ENCODE measurements at regions not wholly inside any gene's neighbourhood (a gene's known extent, or its start where the extent isn't known, plus 50 kb on each side); places are given as distances from the start of the nearest gene placed in this dataset.

DNA sequence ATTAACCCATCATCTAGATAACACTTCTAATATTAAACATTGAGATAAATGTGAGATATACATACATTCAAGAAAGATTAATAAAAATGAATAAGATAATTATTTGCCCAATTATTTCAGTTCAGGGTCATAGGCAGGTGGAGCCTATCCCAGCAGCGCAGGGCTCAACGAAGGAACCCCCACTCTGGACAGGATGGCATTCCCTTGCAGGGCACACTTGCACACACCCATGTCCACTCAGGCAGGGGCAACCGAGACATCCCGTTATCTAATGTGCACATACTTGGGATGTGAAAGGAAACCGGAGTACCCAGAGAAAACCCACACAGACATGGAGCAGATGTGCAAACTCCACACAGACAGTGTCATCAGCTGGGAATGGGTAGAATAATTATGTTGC lies 175.4 kb upstream of the CMC1 start:
- FAIRE-seq = no peak
- DNase-seq (ENCODE audit: low read depth, low spot score) = no peak
- dilution Hi-C loops (cut with MboI; ENCODE audit: extremely low pct_ligation_motif_present, low sequenced_read_pairs) = no loop called here
- Histone ChIP-seq H3K27ac (ENCODE audit: control insufficient read depth, insufficient read depth, low read length) (no peak overlapping the region), H3K27me3 (ENCODE audit: control insufficient read depth, extremely low read depth, insufficient read depth, low read length) (no peaks in the 10 kb centered on the region), H3K9ac (ENCODE audit: control insufficient read depth, extremely low read depth, insufficient read depth, low read length) (no peak overlapping the region), H4K20me1 (ENCODE audit: control insufficient read depth, extremely low read depth, insufficient read depth, low read length) (no peaks in the 10 kb centered on the region), H3K4me2 (ENCODE audit: control insufficient read depth, extremely low read depth, insufficient read depth, low read depth, low read length) (no peak overlapping the region), H3K79me2 (ENCODE audit: control insufficient read depth, insufficient read depth, low read length) (no peaks in the 10 kb centered on the region), H3K4me1 (ENCODE audit: control insufficient read depth, extremely low read depth, insufficient read depth, low read length) (no peaks in the 10 kb centered on the region), H3K9me3 (ENCODE audit: control insufficient read depth, low read depth, low read length) (no peaks in the 10 kb centered on the region), H2AFZ (ENCODE audit: control insufficient read depth, low read length) (no peak overlapping the region), H3K9me1 (ENCODE audit: control insufficient read depth, extremely low read depth, insufficient read depth, low read length) (no peaks in the 10 kb centered on the region), H3K4me3 (ENCODE audit: control insufficient read depth in 2 of 3, extremely low read depth in 1 of 3, insufficient read depth in 2 of 3, low read depth in 1 of 3, low read length in 3 of 3) (no peak overlapping the region), H3K36me3 (ENCODE audit: control insufficient read depth in 2 of 2, extremely low read depth in 1 of 2, insufficient read depth in 2 of 2, low read length in 2 of 2) (no peaks in the 10 kb centered on the region)
- no peak for TF ChIP-seq EZH2 (IDR thresholded peaks at IDR 0.05; ENCODE audit: low read length)
- TF ChIP-seq, protein P1, sequence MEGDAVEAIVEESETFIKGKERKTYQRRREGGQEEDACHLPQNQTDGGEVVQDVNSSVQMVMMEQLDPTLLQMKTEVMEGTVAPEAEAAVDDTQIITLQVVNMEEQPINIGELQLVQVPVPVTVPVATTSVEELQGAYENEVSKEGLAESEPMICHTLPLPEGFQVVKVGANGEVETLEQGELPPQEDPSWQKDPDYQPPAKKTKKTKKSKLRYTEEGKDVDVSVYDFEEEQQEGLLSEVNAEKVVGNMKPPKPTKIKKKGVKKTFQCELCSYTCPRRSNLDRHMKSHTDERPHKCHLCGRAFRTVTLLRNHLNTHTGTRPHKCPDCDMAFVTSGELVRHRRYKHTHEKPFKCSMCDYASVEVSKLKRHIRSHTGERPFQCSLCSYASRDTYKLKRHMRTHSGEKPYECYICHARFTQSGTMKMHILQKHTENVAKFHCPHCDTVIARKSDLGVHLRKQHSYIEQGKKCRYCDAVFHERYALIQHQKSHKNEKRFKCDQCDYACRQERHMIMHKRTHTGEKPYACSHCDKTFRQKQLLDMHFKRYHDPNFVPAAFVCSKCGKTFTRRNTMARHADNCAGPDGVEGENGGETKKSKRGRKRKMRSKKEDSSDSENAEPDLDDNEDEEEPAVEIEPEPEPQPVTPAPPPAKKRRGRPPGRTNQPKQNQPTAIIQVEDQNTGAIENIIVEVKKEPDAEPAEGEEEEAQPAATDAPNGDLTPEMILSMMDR (optimal IDR thresholded peaks at IDR 0.05 in 1 of 3, IDR thresholded peaks at IDR 0.05 in 1 of 3, conservative IDR thresholded peaks at IDR 0.05 in 1 of 3; ENCODE audit: extremely low read depth in 1 of 3, insufficient read depth in 2 of 3, low read length in 3 of 3) = no peak

DNA sequence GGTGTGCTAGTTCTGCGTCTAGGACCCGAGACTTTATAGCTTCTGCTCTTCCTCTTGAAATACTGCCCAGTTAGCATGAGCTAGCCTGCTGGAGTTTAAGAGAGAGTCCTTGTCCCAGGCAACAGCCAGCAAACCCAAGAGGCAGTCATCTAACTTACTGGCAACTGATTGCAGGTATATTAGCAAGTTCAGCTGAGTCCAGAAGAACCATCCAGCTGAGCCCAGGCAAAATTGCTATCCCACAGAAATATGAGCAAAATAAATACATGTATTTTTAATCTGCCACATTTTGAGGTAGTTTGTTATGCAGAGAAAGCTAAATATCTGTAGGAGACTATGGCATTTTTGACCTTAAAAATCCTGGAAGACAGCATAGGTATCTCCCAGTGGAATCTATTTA lies 174.4 kb upstream of the CMC1 start:
- Histone ChIP-seq H3K27me3 (ENCODE audit: control insufficient read depth, extremely low read depth, insufficient read depth, low read length) (no peaks in the 10 kb centered on the region), H3K27ac (ENCODE audit: control insufficient read depth, insufficient read depth, low read length) (no peak overlapping the region), H3K4me2 (ENCODE audit: control insufficient read depth, extremely low read depth, insufficient read depth, low read depth, low read length) (no peak overlapping the region), H3K36me3 (ENCODE audit: control insufficient read depth in 2 of 2, extremely low read depth in 1 of 2, insufficient read depth in 2 of 2, low read length in 2 of 2) (no peaks in the 10 kb centered on the region), H3K4me1 (ENCODE audit: control insufficient read depth, extremely low read depth, insufficient read depth, low read length) (no peaks in the 10 kb centered on the region), H3K9ac (ENCODE audit: control insufficient read depth, extremely low read depth, insufficient read depth, low read length) (no peak overlapping the region), H3K9me1 (ENCODE audit: control insufficient read depth, extremely low read depth, insufficient read depth, low read length) (no peaks in the 10 kb centered on the region), H3K4me3 (ENCODE audit: control insufficient read depth in 2 of 3, extremely low read depth in 1 of 3, insufficient read depth in 2 of 3, low read depth in 1 of 3, low read length in 3 of 3) (no peak overlapping the region), H3K9me3 (ENCODE audit: control insufficient read depth, low read depth, low read length) (no peaks in the 10 kb centered on the region), H3K79me2 (ENCODE audit: control insufficient read depth, insufficient read depth, low read length) (no peaks in the 10 kb centered on the region), H4K20me1 (ENCODE audit: control insufficient read depth, extremely low read depth, insufficient read depth, low read length) (no peaks in the 10 kb centered on the region), H2AFZ (ENCODE audit: control insufficient read depth, low read length) (no peak overlapping the region)
- dilution Hi-C loops (cut with MboI; ENCODE audit: extremely low pct_ligation_motif_present, low sequenced_read_pairs) = no loop called here
- DNase-seq (ENCODE audit: low read depth, low spot score) = no peak
- TF ChIP-seq EZH2 (IDR thresholded peaks at IDR 0.05; ENCODE audit: low read length) = no peak
- TF ChIP-seq, protein P1 (optimal IDR thresholded peaks at IDR 0.05 in 1 of 3, IDR thresholded peaks at IDR 0.05 in 1 of 3, conservative IDR thresholded peaks at IDR 0.05 in 1 of 3; ENCODE audit: extremely low read depth in 1 of 3, insufficient read depth in 2 of 3, low read length in 3 of 3) = no peak
- FAIRE-seq = no peak

Data from keratinocyte (primary cell).